GM12878 (cell line): ENCODE measurements at regions not wholly inside any gene's neighbourhood (a gene's known extent, or its start where the extent isn't known, plus 50 kb on each side); places are given as distances from the start of the nearest gene placed in this dataset.

Experiments
- ATAC-seq: fragments of 200-7000 bp; cut with Tn5 transposase; 3 replicates; pipeline ENCODE4 v1.9.1; 2020; ENCODE audit warnings: mild to moderate bottlenecking, moderate library complexity
- BruUV-seq: library from RNA; stranded (reverse); fragments of 400-500 nt; replicated peaks from 2 replicates; lab custom pipeline; 2021; lab: Mats Ljungman, UMichigan
- CTCF ChIA-PET: fragments of 300-600 bp; sonication (Branson Sonifier 250); formaldehyde crosslinking; extraction: SDS; loops from one replicate; lab custom pipeline; 2021; ENCODE audit warnings: inconsistent platforms; lab: Yijun Ruan, JAX
- POLR2A ChIA-PET: fragments of 350-600 bp; formaldehyde crosslinking; extraction: SDS; loops from one replicate; lab custom pipeline; 2021; ENCODE audit warnings: inconsistent platforms; lab: Charles Lee
- RAD21 ChIA-PET: fragments of 300-600 bp; sonication (Branson Sonifier 250); formaldehyde crosslinking; loops from one replicate; lab custom pipeline; 2023; ENCODE audit warnings: antibody characterized with exemption; ENCODE audit not compliant: unreplicated experiment; lab: Charles Lee
- SMC1A ChIA-PET: fragments of 300-600 bp; sonication (Branson Sonifier 250); formaldehyde crosslinking; loops from one replicate; lab custom pipeline; 2023; ENCODE audit not compliant: unreplicated experiment, uncharacterized antibody; lab: Charles Lee
- DNase-seq: peaks from one replicate; pipeline ENCODE4 v3.0.0-alpha.2; 2011; ENCODE audit warnings: low read depth, low spot score
- FAIRE-seq: peaks from 3 replicates; lab custom pipeline; 2011; peaks lifted over from hg19 to GRCh38; lab: Jason Lieb, UNC
- H2AFZ ChIP-seq: 2 replicates; pipeline ENCODE4 v1.6.0; 2011; ENCODE audit warnings: low read depth, low read length, control low read depth; ENCODE audit not compliant: control insufficient read depth
- H3K27ac ChIP-seq: 2 replicates; pipeline ENCODE4 v1.5.1; 2011; ENCODE audit warnings: control low read depth; ENCODE audit not compliant: control insufficient read depth, insufficient read depth
- H3K27me3 ChIP-seq, 2 experiments: replicated peaks in 1 of 2; 2 replicates each; pipeline versions ENCODE4 v1.6.0 to v1.6.1; 2011; ENCODE audit warnings: low read length in 1 of 2; ENCODE audit not compliant: control insufficient read depth in 2 of 2, insufficient read depth in 2 of 2
- H3K36me3 ChIP-seq, 2 experiments: 2 replicates each; pipeline ENCODE4 v1.5.1; 2011; ENCODE audit warnings: low read length in 1 of 2; ENCODE audit not compliant: control insufficient read depth in 2 of 2, insufficient read depth in 2 of 2
- H3K4me1 ChIP-seq: 2 replicates; pipeline ENCODE4 v1.6.1; 2011; ENCODE audit warnings: mild to moderate bottlenecking, low read length, moderate library complexity, mixed read lengths; ENCODE audit not compliant: control insufficient read depth, insufficient read depth
- H3K4me2 ChIP-seq: 2 replicates; pipeline ENCODE4 v1.6.0; 2011; ENCODE audit warnings: control low read depth; ENCODE audit not compliant: control insufficient read depth, insufficient read depth
- H3K4me3 ChIP-seq: fragments of 200-600 bp; sonication (generic); 2 replicates; pipeline ENCODE4 v1.5.1; 2016
- H3K79me2 ChIP-seq: 2 replicates; pipeline ENCODE4 v1.6.0; 2011; ENCODE audit warnings: low read length; ENCODE audit not compliant: control insufficient read depth, insufficient read depth
- H3K9ac ChIP-seq: 2 replicates; pipeline ENCODE4 v1.8.0; 2011; ENCODE audit warnings: low read length, control low read depth, mixed read lengths; ENCODE audit not compliant: control insufficient read depth, insufficient read depth
- H3K9me3 ChIP-seq: replicated peaks from 3 replicates; pipeline ENCODE4 v1.5.1; 2011; ENCODE audit warnings: mild to moderate bottlenecking, low read length; ENCODE audit not compliant: control insufficient read depth, insufficient read depth
- H4K20me1 ChIP-seq: 2 replicates; pipeline ENCODE4 v1.6.0; 2011; ENCODE audit not compliant: control insufficient read depth, insufficient read depth
- ASH2L ChIP-seq: fragments of 300-600, 200-600 bp; sonication (generic); IDR thresholded peaks from 2 replicates; pipeline ENCODE4 v1.6.1; 2017; ENCODE audit warnings: low read depth, mild to moderate bottlenecking, borderline replicate concordance
- BHLHE40 ChIP-seq, 2 experiments: fragments of 450-650 bp in 1 of 2; IDR thresholded peaks; 2 replicates each; pipeline ENCODE4 v1.6.1; 2011 to 2017; ENCODE audit warnings: low read depth in 2 of 2, borderline replicate concordance in 1 of 2, improper control_type of control experiment in 1 of 2, low read length in 1 of 2, mild to moderate bottlenecking in 1 of 2
- BRCA1 ChIP-seq: IDR thresholded peaks from 2 replicates; pipeline ENCODE4 v1.6.1; 2011; ENCODE audit warnings: low read depth, low read length, improper control_type of control experiment
- CHD1 ChIP-seq: IDR thresholded peaks from 2 replicates; pipeline ENCODE4 v1.6.1; 2012; ENCODE audit warnings: low read depth, low read length, improper control_type of control experiment
- CHD4 ChIP-seq: fragments of 200-600 bp; sonication (generic); IDR thresholded peaks from 2 replicates; pipeline ENCODE4 v1.6.1; 2016; ENCODE audit warnings: mild to moderate bottlenecking
- EED ChIP-seq: sonication (generic); IDR thresholded peaks from 2 replicates; pipeline ENCODE4 v1.6.1; 2016; ENCODE audit warnings: antibody characterized with exemption, low read depth
- FOS ChIP-seq: IDR thresholded peaks from 3 replicates; pipeline ENCODE4 v1.6.1; 2011; ENCODE audit warnings: borderline replicate concordance; ENCODE audit not compliant: insufficient read length; ENCODE audit errors: extremely low read depth
- FOXM1 ChIP-seq: IDR thresholded peaks from 2 replicates; pipeline ENCODE4 v1.6.1; 2012; ENCODE audit warnings: low read depth, mild to moderate bottlenecking, inconsistent platforms, low read length, moderate library complexity
- HDAC6 ChIP-seq: fragments of 200-600 bp; sonication (generic); IDR thresholded peaks from one replicate; pipeline ENCODE4 v1.8.0; 2017; ENCODE audit warnings: antibody characterized with exemption; ENCODE audit not compliant: unreplicated experiment
- HDGF ChIP-seq: fragments of 450-650 bp; IDR thresholded peaks from 2 replicates; pipeline ENCODE4 v1.6.1; 2016; ENCODE audit warnings: antibody characterized with exemption
- IRF4 ChIP-seq: IDR thresholded peaks from 2 replicates; pipeline ENCODE4 v1.6.1; 2011; ENCODE audit warnings: low read depth, low read length
- KAT2A ChIP-seq: conservative IDR thresholded peaks from 2 replicates; pipeline ENCODE4 v1.6.1; 2011; ENCODE audit warnings: low read depth, low read length; ENCODE audit not compliant: control insufficient read depth
- MXI1 ChIP-seq: fragments of 150-350 bp; IDR thresholded peaks from 2 replicates; pipeline ENCODE4 v1.6.1; 2011; ENCODE audit warnings: low read depth, mild to moderate bottlenecking, inconsistent platforms, low read length, improper control_type of control experiment
- SREBF1 ChIP-seq: IDR thresholded peaks from 2 replicates; pipeline ENCODE4 v1.6.1; 2012; ENCODE audit warnings: mild to moderate bottlenecking, low read length
- YY1 ChIP-seq: IDR thresholded peaks from 2 replicates; pipeline ENCODE4 v1.6.1; 2011; ENCODE audit warnings: low read depth, mild to moderate bottlenecking, low read length
- ZNF622 ChIP-seq: fragments of 450-650 bp; IDR thresholded peaks from 2 replicates; pipeline ENCODE4 v1.6.1; 2017; ENCODE audit warnings: mild to moderate bottlenecking, inconsistent platforms
- WGBS: methylation state at CpG from one replicate; pipeline ENCODE4 v1.1.6; 2016; ENCODE audit warnings: low lambda C conversion rate; ENCODE audit not compliant: insufficient replicate concordance, insufficient coverage; ENCODE audit errors: missing lambda C conversion rate; 5-methylcytosine and 5-hydroxymethylcytosine counted together
- in situ Hi-C: fragments of 300-500 bp; cut with MboI; formaldehyde crosslinking; loops from 9 replicates; pipeline ENCODE4 v1.14.3; 2018; ENCODE audit warnings: mixed read lengths
- intact Hi-C: fragments of 100-400 bp; cut with micrococcal nuclease; formaldehyde crosslinking; loops from one replicate; pipeline ENCODE4 v1.14.2; 2022; ENCODE audit not compliant: unreplicated experiment
- TF ChIP-seq, protein P1 (sequence below): fragments of 450-650 bp; IDR thresholded peaks from 2 replicates; pipeline ENCODE4 v1.6.1; 2018; ENCODE audit warnings: mild to moderate bottlenecking, low read depth, moderate library complexity; ENCODE audit not compliant: partially characterized antibody
- TF ChIP-seq, protein P2 (sequence below): fragments of 150-350 bp; IDR thresholded peaks from 2 replicates; pipeline ENCODE4 v1.6.1; 2014; ENCODE audit warnings: mild to moderate bottlenecking, low read depth, low read length
- TF ChIP-seq, protein P3 (sequence below): fragments of 450-650 bp; IDR thresholded peaks from 2 replicates; pipeline ENCODE4 v1.6.1; 2017; ENCODE audit warnings: antibody characterized with exemption, mild to moderate bottlenecking, moderate library complexity

DNA sequence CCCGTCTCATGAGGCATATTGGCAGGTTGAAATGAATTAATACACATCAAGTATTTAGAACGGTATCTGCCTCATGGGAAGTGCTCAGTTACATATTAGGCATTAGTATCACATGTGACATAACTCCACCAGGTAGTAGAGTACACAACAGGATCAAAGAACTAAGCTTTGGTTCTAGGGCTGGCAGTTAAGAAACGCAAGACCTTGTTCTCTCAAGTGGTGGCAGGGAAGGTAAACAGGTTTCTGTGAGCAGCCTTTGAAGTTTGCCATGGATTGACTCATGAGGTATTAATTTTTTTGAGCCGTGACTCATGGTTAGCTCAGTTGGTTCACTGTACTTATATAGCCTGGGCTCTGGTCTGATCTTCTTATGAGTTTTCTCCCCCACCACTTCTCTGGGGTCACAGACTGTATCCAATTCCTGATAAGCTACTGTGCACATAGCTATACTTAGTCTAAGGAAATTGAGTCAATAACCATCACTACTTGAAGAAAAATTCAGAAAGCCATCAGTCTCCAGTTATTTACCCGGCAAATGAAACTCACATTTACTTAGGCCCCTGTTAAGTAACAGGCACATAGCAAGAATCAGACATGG is 155.6 kb upstream of the STT3B start:
- H3K4me2 ChIP-seq, result no peak overlapping the region
- in situ Hi-C loops, result no loop called here
- ChIA-PET CTCF (interaction anchor here (0.7 to 4.6 kb wide), 4 partner anchors 10 to 165 kb away, joined by 3 to 26 read pairs (median 4); no protein-coding TSS in a partner anchor), SMC1A (interaction anchor here (0.7 to 1.9 kb wide), 10 partner anchors 8 to 243 kb away, joined by 3 to 5 read pairs (median 4); no protein-coding TSS in a partner anchor), POLR2A (interaction anchor here (0.8 kb wide), 1 partner anchor 70 kb away, joined by 4 read pairs; no protein-coding TSS in a partner anchor), RAD21 (interaction anchor here (1.2 kb wide), 1 partner anchor 159 kb away, joined by 3 read pairs; no protein-coding TSS in a partner anchor)
- no peaks in the 10 kb centered on the region for H3K27me3 ChIP-seq
- H3K9ac ChIP-seq, result no peak overlapping the region
- H2AFZ ChIP-seq, result no peak overlapping the region
- BruUV-seq, result no TSS peak
- no peaks in the 10 kb centered on the region for H3K9me3 ChIP-seq
- no peak overlapping the region for H3K27ac ChIP-seq
- no peaks in the 10 kb centered on the region for H4K20me1 ChIP-seq
- no peak for DNase-seq
- 22% methylated on average over 5 of the region's 5 CpGs for WGBS
- ATAC-seq, result peak; percentile 48
- no peak overlapping the region for H3K4me3 ChIP-seq
- intact Hi-C loops, result no loop called here
- no peak for FAIRE-seq
- 0 out of 2 replicates have a peak, but pooled peaks cover 3% of the 10 kb centered on the region for H3K4me1 ChIP-seq
- no peaks in the 10 kb centered on the region for H3K36me3 ChIP-seq
- H3K79me2 ChIP-seq, result no peaks in the 10 kb centered on the region
- TF ChIP-seq SREBF1 (no peak), EED (no peak), ZNF622 (no peak), KAT2A (no peak), FOS (no peak), ASH2L (no peak), BRCA1 (no peak), IRF4 (no peak), MXI1 (no peak), FOXM1 (no peak), CHD4 (no peak), CHD1 (no peak), HDAC6 (no peak), HDGF (no peak), YY1 (no peak), BHLHE40 (IDR thresholded peaks at IDR 0.05; ENCODE audit: borderline replicate concordance in 1 of 2, low read depth in 2 of 2, low read length in 1 of 2) (no peak)
- TF ChIP-seq, protein P1, sequence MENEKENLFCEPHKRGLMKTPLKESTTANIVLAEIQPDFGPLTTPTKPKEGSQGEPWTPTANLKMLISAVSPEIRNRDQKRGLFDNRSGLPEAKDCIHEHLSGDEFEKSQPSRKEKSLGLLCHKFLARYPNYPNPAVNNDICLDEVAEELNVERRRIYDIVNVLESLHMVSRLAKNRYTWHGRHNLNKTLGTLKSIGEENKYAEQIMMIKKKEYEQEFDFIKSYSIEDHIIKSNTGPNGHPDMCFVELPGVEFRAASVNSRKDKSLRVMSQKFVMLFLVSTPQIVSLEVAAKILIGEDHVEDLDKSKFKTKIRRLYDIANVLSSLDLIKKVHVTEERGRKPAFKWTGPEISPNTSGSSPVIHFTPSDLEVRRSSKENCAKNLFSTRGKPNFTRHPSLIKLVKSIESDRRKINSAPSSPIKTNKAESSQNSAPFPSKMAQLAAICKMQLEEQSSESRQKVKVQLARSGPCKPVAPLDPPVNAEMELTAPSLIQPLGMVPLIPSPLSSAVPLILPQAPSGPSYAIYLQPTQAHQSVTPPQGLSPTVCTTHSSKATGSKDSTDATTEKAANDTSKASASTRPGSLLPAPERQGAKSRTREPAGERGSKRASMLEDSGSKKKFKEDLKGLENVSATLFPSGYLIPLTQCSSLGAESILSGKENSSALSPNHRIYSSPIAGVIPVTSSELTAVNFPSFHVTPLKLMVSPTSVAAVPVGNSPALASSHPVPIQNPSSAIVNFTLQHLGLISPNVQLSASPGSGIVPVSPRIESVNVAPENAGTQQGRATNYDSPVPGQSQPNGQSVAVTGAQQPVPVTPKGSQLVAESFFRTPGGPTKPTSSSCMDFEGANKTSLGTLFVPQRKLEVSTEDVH, result no peak
- TF ChIP-seq, protein P2, sequence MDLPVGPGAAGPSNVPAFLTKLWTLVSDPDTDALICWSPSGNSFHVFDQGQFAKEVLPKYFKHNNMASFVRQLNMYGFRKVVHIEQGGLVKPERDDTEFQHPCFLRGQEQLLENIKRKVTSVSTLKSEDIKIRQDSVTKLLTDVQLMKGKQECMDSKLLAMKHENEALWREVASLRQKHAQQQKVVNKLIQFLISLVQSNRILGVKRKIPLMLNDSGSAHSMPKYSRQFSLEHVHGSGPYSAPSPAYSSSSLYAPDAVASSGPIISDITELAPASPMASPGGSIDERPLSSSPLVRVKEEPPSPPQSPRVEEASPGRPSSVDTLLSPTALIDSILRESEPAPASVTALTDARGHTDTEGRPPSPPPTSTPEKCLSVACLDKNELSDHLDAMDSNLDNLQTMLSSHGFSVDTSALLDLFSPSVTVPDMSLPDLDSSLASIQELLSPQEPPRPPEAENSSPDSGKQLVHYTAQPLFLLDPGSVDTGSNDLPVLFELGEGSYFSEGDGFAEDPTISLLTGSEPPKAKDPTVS, result no peak
- TF ChIP-seq, protein P3, sequence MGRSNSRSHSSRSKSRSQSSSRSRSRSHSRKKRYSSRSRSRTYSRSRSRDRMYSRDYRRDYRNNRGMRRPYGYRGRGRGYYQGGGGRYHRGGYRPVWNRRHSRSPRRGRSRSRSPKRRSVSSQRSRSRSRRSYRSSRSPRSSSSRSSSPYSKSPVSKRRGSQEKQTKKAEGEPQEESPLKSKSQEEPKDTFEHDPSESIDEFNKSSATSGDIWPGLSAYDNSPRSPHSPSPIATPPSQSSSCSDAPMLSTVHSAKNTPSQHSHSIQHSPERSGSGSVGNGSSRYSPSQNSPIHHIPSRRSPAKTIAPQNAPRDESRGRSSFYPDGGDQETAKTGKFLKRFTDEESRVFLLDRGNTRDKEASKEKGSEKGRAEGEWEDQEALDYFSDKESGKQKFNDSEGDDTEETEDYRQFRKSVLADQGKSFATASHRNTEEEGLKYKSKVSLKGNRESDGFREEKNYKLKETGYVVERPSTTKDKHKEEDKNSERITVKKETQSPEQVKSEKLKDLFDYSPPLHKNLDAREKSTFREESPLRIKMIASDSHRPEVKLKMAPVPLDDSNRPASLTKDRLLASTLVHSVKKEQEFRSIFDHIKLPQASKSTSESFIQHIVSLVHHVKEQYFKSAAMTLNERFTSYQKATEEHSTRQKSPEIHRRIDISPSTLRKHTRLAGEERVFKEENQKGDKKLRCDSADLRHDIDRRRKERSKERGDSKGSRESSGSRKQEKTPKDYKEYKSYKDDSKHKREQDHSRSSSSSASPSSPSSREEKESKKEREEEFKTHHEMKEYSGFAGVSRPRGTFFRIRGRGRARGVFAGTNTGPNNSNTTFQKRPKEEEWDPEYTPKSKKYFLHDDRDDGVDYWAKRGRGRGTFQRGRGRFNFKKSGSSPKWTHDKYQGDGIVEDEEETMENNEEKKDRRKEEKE, result no peak
